ENCODE measurements at regions not wholly inside any gene's neighbourhood (a gene's known extent, or its start where the extent isn't known, plus 50 kb on each side); places are given as distances from the start of the nearest gene placed in this dataset.

DNA sequence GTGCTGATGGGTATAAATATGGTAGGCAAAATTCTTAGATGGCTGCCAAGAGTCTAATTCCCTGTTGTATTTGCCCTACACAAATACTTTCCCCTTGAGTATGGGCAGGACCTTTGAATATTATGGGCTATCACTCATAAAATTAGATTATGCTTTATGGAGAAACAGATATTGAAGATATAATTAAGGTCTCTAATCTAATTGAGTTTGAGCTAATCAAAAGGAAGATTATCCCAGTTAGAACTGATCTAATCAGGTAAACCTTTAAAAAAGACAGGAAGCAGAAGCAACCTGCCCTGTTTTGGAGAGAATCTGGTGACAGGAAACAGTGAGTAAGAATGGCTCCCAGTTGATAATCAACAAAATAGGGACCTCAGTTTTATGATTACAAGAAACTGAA, 609.0 kb upstream of the PRMT6 start:
- no peaks in the 10 kb centered on the region for H3K4me1 ChIP-seq (ENCODE audit: control insufficient read depth, insufficient read depth, low read length)
- no TSS peak for BruUV-seq (replicated peaks)
- in situ Hi-C loops (cut with HindIII; ENCODE audit: low pct_unique_long_range_greater_than_20kb, low sequenced_read_pairs) = no loop called here

DNA sequence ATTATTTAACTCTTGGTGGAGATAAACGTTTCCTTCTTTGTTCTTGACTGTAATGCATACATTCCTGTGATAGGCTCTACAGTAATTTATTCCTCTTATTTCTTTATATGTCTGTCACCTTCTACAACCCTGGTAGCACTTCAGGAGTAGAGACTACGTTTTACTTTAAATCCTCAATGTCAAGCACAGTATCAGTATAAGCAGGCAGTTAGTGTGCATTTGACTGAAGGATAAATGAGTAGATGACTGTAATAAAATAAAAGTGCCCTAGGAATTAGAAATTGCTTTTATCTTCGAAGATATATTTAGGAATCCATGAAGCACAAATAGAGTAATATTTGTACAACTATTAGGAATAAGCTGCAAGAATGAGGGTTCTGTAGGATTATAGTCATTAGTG, 599.6 kb upstream of the PRMT6 start:
- DNase-seq (ENCODE audit: low read depth, low spot score) = no peak
- no TSS peak for BruUV-seq (replicated peaks)

More for the DNA sequence above, 609.0 kb upstream of the PRMT6 start:
- Histone ChIP-seq H3K4me3 (ENCODE audit: low read depth in 2 of 2, low read length in 2 of 2) (no peak overlapping the region), H3K9me3 (ENCODE audit: control insufficient read depth, insufficient read depth, low read depth, low read length) (no peaks in the 10 kb centered on the region), H3K27ac (ENCODE audit: low read length) (no peak overlapping the region), H3K27me3 (ENCODE audit: control insufficient read depth, insufficient read depth, low read length) (no peaks in the 10 kb centered on the region), H3K36me3 (ENCODE audit: control insufficient read depth, insufficient read depth, low read length) (no peaks in the 10 kb centered on the region)
- ATAC-seq (no peak), DNase-seq (ENCODE audit: low read depth, low spot score) (no peak)
- intact Hi-C loops (cut with micrococcal nuclease; ENCODE audit: unreplicated experiment) = no loop called here
- POLR2A ChIA-PET = no interaction called here
- CTCF ChIA-PET = no interaction called here
- TF ChIP-seq, protein P1, sequence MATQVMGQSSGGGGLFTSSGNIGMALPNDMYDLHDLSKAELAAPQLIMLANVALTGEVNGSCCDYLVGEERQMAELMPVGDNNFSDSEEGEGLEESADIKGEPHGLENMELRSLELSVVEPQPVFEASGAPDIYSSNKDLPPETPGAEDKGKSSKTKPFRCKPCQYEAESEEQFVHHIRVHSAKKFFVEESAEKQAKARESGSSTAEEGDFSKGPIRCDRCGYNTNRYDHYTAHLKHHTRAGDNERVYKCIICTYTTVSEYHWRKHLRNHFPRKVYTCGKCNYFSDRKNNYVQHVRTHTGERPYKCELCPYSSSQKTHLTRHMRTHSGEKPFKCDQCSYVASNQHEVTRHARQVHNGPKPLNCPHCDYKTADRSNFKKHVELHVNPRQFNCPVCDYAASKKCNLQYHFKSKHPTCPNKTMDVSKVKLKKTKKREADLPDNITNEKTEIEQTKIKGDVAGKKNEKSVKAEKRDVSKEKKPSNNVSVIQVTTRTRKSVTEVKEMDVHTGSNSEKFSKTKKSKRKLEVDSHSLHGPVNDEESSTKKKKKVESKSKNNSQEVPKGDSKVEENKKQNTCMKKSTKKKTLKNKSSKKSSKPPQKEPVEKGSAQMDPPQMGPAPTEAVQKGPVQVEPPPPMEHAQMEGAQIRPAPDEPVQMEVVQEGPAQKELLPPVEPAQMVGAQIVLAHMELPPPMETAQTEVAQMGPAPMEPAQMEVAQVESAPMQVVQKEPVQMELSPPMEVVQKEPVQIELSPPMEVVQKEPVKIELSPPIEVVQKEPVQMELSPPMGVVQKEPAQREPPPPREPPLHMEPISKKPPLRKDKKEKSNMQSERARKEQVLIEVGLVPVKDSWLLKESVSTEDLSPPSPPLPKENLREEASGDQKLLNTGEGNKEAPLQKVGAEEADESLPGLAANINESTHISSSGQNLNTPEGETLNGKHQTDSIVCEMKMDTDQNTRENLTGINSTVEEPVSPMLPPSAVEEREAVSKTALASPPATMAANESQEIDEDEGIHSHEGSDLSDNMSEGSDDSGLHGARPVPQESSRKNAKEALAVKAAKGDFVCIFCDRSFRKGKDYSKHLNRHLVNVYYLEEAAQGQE (IDR thresholded peaks at IDR 0.05; ENCODE audit: insufficient read depth in 1 of 2, low read depth in 2 of 2, low read length in 1 of 2) = no peak
- TF ChIP-seq POLR2AphosphoS5 (IDR thresholded peaks at IDR 0.05; ENCODE audit: low read depth, low read length) (no peak), SIN3A (IDR thresholded peaks at IDR 0.05; ENCODE audit: borderline replicate concordance, insufficient read depth, low read depth, low read length) (no peak), TCF7L2 (IDR thresholded peaks at IDR 0.05; ENCODE audit: low read depth, low read length) (no peak)
- TF ChIP-seq, protein P2, sequence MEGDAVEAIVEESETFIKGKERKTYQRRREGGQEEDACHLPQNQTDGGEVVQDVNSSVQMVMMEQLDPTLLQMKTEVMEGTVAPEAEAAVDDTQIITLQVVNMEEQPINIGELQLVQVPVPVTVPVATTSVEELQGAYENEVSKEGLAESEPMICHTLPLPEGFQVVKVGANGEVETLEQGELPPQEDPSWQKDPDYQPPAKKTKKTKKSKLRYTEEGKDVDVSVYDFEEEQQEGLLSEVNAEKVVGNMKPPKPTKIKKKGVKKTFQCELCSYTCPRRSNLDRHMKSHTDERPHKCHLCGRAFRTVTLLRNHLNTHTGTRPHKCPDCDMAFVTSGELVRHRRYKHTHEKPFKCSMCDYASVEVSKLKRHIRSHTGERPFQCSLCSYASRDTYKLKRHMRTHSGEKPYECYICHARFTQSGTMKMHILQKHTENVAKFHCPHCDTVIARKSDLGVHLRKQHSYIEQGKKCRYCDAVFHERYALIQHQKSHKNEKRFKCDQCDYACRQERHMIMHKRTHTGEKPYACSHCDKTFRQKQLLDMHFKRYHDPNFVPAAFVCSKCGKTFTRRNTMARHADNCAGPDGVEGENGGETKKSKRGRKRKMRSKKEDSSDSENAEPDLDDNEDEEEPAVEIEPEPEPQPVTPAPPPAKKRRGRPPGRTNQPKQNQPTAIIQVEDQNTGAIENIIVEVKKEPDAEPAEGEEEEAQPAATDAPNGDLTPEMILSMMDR (IDR thresholded peaks at IDR 0.05) = no peak

More for the DNA sequence above, 599.6 kb upstream of the PRMT6 start:
- no peaks in the 10 kb centered on the region for H3K27me3 ChIP-seq (ENCODE audit: control insufficient read depth, insufficient read depth, low read length)
- intact Hi-C loops (cut with micrococcal nuclease; ENCODE audit: unreplicated experiment) (no loop called here), in situ Hi-C loops (cut with HindIII; ENCODE audit: low pct_unique_long_range_greater_than_20kb, low sequenced_read_pairs) (no loop called here)
- H3K36me3 ChIP-seq (ENCODE audit: control insufficient read depth, insufficient read depth, low read length) = no peaks in the 10 kb centered on the region
- no peaks in the 10 kb centered on the region for H3K4me1 ChIP-seq (ENCODE audit: control insufficient read depth, insufficient read depth, low read length)
- no peak overlapping the region for H3K4me3 ChIP-seq (ENCODE audit: low read depth in 2 of 2, low read length in 2 of 2)
- H3K9me3 ChIP-seq (ENCODE audit: control insufficient read depth, insufficient read depth, low read depth, low read length) = no peaks in the 10 kb centered on the region
- POLR2A ChIA-PET = no interaction called here
- ATAC-seq = no peak
- no peak overlapping the region for H3K27ac ChIP-seq (ENCODE audit: low read length)
- CTCF ChIA-PET = no interaction called here
- TF ChIP-seq, protein P1 (IDR thresholded peaks at IDR 0.05; ENCODE audit: insufficient read depth in 1 of 2, low read depth in 2 of 2, low read length in 1 of 2) = no peak
- TF ChIP-seq SIN3A (IDR thresholded peaks at IDR 0.05; ENCODE audit: borderline replicate concordance, insufficient read depth, low read depth, low read length) = no peak
- TF ChIP-seq TCF7L2 (IDR thresholded peaks at IDR 0.05; ENCODE audit: low read depth, low read length) = no peak
- TF ChIP-seq, protein P2 (IDR thresholded peaks at IDR 0.05) = no peak
- TF ChIP-seq POLR2AphosphoS5 (IDR thresholded peaks at IDR 0.05; ENCODE audit: low read depth, low read length) = no peak

Measured in Panc1 (cell line).